HK-2 (cell line): ENCODE measurements at regions not wholly inside any gene's neighbourhood (a gene's known extent, or its start where the extent isn't known, plus 50 kb on each side); places are given as distances from the start of the nearest gene placed in this dataset.
A peak's percentile ranks its signal among the peaks of the same experiment; 100 is the strongest.
"Not testable (repeated sequence)": the region's sequence is repeated elsewhere in the genome, so short reads cannot be mapped to it uniquely, and the experiment has no call there.

ENCODE experiments used
- DNase-seq: peaks from one replicate; pipeline ENCODE4 v3.0.0-alpha.2; 2018; ENCODE audit not compliant: unreplicated experiment

GRCh38 chr22:44576311-44577260, 78.6 kb upstream of the RTL6 start:
- DNase-seq: no peak

- DNase-seq: no peak
These were observed 77.6 kb upstream of the RTL6 start for GRCh38 chr22:44575381-44576268.

- DNase-seq: no peak
These were observed 76.8 kb upstream of the RTL6 start for GRCh38 chr22:44574640-44575380.

GRCh38 chr22:44574057-44574639, 76.1 kb upstream of the RTL6 start:
- DNase-seq: peak; percentile 53

- DNase-seq: no peak
These were observed 75.4 kb upstream of the RTL6 start for GRCh38 chr22:44573451-44573850.

GRCh38 chr22:44572414-44573207, 74.6 kb upstream of the RTL6 start:
- DNase-seq: no peak

- DNase-seq: no peak
These were observed 73.8 kb upstream of the RTL6 start for GRCh38 chr22:44571566-44572413.

GRCh38 chr22:44570476-44571445, 72.7 kb upstream of the RTL6 start:
- no peak for DNase-seq

- DNase-seq: no peak
These were observed 71.5 kb upstream of the RTL6 start for GRCh38 chr22:44569561-44569991.

- peak; percentile 34 for DNase-seq
These were observed 69.9 kb upstream of the RTL6 start for GRCh38 chr22:44567846-44568493.

- DNase-seq: not testable (repeated sequence)
These were observed 69.4 kb upstream of the RTL6 start for GRCh38 chr22:44567378-44567841.

- DNase-seq: no peak
These were observed 68.9 kb upstream of the RTL6 start for GRCh38 chr22:44566911-44567310.

- not testable (repeated sequence) for DNase-seq
These were observed 64.6 kb upstream of the RTL6 start for GRCh38 chr22:44562651-44563050.

GRCh38 chr22:44561139-44561840, 63.3 kb upstream of the RTL6 start:
- DNase-seq: no peak

GRCh38 chr22:44558671-44559070, 60.6 kb upstream of the RTL6 start:
- DNase-seq: not testable (repeated sequence)

GRCh38 chr22:44557872-44558271, 59.8 kb upstream of the RTL6 start:
- DNase-seq: not testable (repeated sequence)
